ENCODE measurements at regions not wholly inside any gene's neighbourhood (a gene's known extent, or its start where the extent isn't known, plus 50 kb on each side); places are given as distances from the start of the nearest gene placed in this dataset.

- no peaks in the 10 kb centered on the region for H3K36me3 ChIP-seq (replicated peaks in 1 of 2; ENCODE audit: insufficient read depth in 1 of 2, low read depth in 2 of 2)
- peaks cover 17% of the 10 kb centered on the region for H3K4me1 ChIP-seq
- H3K4me3 ChIP-seq = no peak overlapping the region
- 93 to 100% methylated on average over 1 of the region's 1 CpG for WGBS, 2 donors
- TF ChIP-seq CTCF (IDR thresholded peaks at IDR 0.05) (no peak), POLR2A (IDR thresholded peaks at IDR 0.05) (no peak)
- no peak overlapping the region for H3K27ac ChIP-seq
- H3K9me3 ChIP-seq = no peaks in the 10 kb centered on the region
- ATAC-seq (no peak), DNase-seq (no peak)
- no peaks in the 10 kb centered on the region for H3K27me3 ChIP-seq
- intact Hi-C loops (cut with DNase I) = no loop called here
These were observed 53.2 kb downstream of the DNAAF9 start for GRCh38 chr20:3354247-3354646.

GRCh38 chr20:3353646-3354045, 53.8 kb downstream of the DNAAF9 start:
- Histone ChIP-seq H3K36me3 (replicated peaks in 1 of 2; ENCODE audit: insufficient read depth in 1 of 2, low read depth in 2 of 2) (no peaks in the 10 kb centered on the region), H3K27me3 (no peaks in the 10 kb centered on the region), H3K27ac (no peak overlapping the region), H3K4me1 (peaks cover 17% of the 10 kb centered on the region), H3K4me3 (no peak overlapping the region), H3K9me3 (no peaks in the 10 kb centered on the region)
- intact Hi-C loops (cut with DNase I) = no loop called here
- TF ChIP-seq POLR2A (IDR thresholded peaks at IDR 0.05) = no peak
- no peak for TF ChIP-seq CTCF (IDR thresholded peaks at IDR 0.05)
- ATAC-seq = no peak
- 74% methylated on average over 2 of the region's 2 CpGs for WGBS, 2 donors
- DNase-seq = no peak

GRCh38 chr20:3352202-3352601, 55.3 kb downstream of the DNAAF9 start:
- no peak overlapping the region for H3K4me3 ChIP-seq
- no peak for ATAC-seq
- H3K27me3 ChIP-seq = no peaks in the 10 kb centered on the region
- WGBS, 2 donors = 90 to 91% methylated on average over 6 of the region's 6 CpGs
- no peak for DNase-seq
- intact Hi-C loops (cut with DNase I) = no loop called here
- peaks cover 17% of the 10 kb centered on the region for H3K4me1 ChIP-seq
- H3K27ac ChIP-seq = no peak overlapping the region
- TF ChIP-seq CTCF (IDR thresholded peaks at IDR 0.05) (no peak), POLR2A (IDR thresholded peaks at IDR 0.05) (no peak)
- no peaks in the 10 kb centered on the region for H3K9me3 ChIP-seq
- peaks cover 0 to 5% of the 10 kb centered on the region in 2 donors for H3K36me3 ChIP-seq (replicated peaks in 1 of 2; ENCODE audit: insufficient read depth in 1 of 2, low read depth in 2 of 2)

- no peaks in the 10 kb centered on the region for H3K9me3 ChIP-seq
- TF ChIP-seq CTCF (IDR thresholded peaks at IDR 0.05) (no peak), POLR2A (IDR thresholded peaks at IDR 0.05) (no peak)
- H3K36me3 ChIP-seq (replicated peaks in 1 of 2; ENCODE audit: insufficient read depth in 1 of 2, low read depth in 2 of 2) = peaks cover 0 to 7% of the 10 kb centered on the region in 2 donors
- no peaks in the 10 kb centered on the region for H3K4me1 ChIP-seq
- H3K27ac ChIP-seq = no peak overlapping the region
- DNase-seq (no peak), ATAC-seq (no peak)
- H3K27me3 ChIP-seq = no peaks in the 10 kb centered on the region
- intact Hi-C loops (cut with DNase I) = no loop called here
- WGBS, 2 donors = 76 to 100% methylated on average over 1 of the region's 1 CpG
- H3K4me3 ChIP-seq = no peak overlapping the region
These were observed 57.0 kb downstream of the DNAAF9 start for GRCh38 chr20:3350422-3350821.

- Histone ChIP-seq H3K4me1 (no peaks in the 10 kb centered on the region), H3K36me3 (replicated peaks in 1 of 2; ENCODE audit: insufficient read depth in 1 of 2, low read depth in 2 of 2) (peaks cover 0 to 7% of the 10 kb centered on the region in 2 donors), H3K27ac (no peak overlapping the region), H3K27me3 (no peaks in the 10 kb centered on the region), H3K9me3 (no peaks in the 10 kb centered on the region), H3K4me3 (no peak overlapping the region)
- WGBS, 2 donors = 90 to 97% methylated on average over 2 of the region's 2 CpGs
- intact Hi-C loops (cut with DNase I) = no loop called here
- no peak for ATAC-seq
- no peak for TF ChIP-seq POLR2A (IDR thresholded peaks at IDR 0.05)
- TF ChIP-seq CTCF (IDR thresholded peaks at IDR 0.05) = no peak
- DNase-seq = no peak
These were observed 57.7 kb downstream of the DNAAF9 start for GRCh38 chr20:3349786-3350185.

All from body of pancreas (tissue), 4 donors.